PFSK-1 (cell line): ENCODE measurements at regions not wholly inside any gene's neighbourhood (a gene's known extent, or its start where the extent isn't known, plus 50 kb on each side); places are given as distances from the start of the nearest gene placed in this dataset.

Source experiments
- FOXP2 ChIP-seq: optimal IDR thresholded peaks from 2 replicates; pipeline ENCODE3; 2011; ENCODE audit warnings: borderline replicate concordance, control low read depth, inconsistent platforms; ENCODE audit not compliant: insufficient read depth; ENCODE audit errors: extremely low read length, extremely low read depth
- POLR2AphosphoS5 ChIP-seq: IDR thresholded peaks from 2 replicates; pipeline ENCODE4 v1.6.1; 2012; ENCODE audit warnings: low read depth, mild to moderate bottlenecking, control low read depth, low read length, moderate library complexity
- SIN3A ChIP-seq: IDR thresholded peaks from 2 replicates; pipeline ENCODE4 v1.6.1; 2012; ENCODE audit warnings: mild to moderate bottlenecking, low read length, moderate library complexity, borderline replicate concordance; ENCODE audit not compliant: insufficient read depth
- TAF1 ChIP-seq: IDR thresholded peaks from 2 replicates; pipeline ENCODE4 v1.6.1; 2012; ENCODE audit warnings: low read length, control low read depth, borderline replicate concordance; ENCODE audit not compliant: insufficient read depth
- TF ChIP-seq, protein P1 (sequence below), 2 experiments: IDR thresholded peaks; 2 replicates each; pipeline versions ENCODE4 v1.6.1 to v1.8.0; 2011 to 2012; ENCODE audit warnings: low read depth in 2 of 2, low read length in 2 of 2, control low read depth in 1 of 2, inconsistent platforms in 1 of 2, mild to moderate bottlenecking in 1 of 2, moderate library complexity in 1 of 2; ENCODE audit not compliant: insufficient read depth in 1 of 2

- TF ChIP-seq TAF1 (no peak), SIN3A (no peak), POLR2AphosphoS5 (no peak), FOXP2 (no peak)
- TF ChIP-seq, protein P1, sequence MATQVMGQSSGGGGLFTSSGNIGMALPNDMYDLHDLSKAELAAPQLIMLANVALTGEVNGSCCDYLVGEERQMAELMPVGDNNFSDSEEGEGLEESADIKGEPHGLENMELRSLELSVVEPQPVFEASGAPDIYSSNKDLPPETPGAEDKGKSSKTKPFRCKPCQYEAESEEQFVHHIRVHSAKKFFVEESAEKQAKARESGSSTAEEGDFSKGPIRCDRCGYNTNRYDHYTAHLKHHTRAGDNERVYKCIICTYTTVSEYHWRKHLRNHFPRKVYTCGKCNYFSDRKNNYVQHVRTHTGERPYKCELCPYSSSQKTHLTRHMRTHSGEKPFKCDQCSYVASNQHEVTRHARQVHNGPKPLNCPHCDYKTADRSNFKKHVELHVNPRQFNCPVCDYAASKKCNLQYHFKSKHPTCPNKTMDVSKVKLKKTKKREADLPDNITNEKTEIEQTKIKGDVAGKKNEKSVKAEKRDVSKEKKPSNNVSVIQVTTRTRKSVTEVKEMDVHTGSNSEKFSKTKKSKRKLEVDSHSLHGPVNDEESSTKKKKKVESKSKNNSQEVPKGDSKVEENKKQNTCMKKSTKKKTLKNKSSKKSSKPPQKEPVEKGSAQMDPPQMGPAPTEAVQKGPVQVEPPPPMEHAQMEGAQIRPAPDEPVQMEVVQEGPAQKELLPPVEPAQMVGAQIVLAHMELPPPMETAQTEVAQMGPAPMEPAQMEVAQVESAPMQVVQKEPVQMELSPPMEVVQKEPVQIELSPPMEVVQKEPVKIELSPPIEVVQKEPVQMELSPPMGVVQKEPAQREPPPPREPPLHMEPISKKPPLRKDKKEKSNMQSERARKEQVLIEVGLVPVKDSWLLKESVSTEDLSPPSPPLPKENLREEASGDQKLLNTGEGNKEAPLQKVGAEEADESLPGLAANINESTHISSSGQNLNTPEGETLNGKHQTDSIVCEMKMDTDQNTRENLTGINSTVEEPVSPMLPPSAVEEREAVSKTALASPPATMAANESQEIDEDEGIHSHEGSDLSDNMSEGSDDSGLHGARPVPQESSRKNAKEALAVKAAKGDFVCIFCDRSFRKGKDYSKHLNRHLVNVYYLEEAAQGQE (IDR thresholded peaks at IDR 0.05; ENCODE audit: insufficient read depth in 1 of 2, low read depth in 2 of 2, low read length in 2 of 2), result no peak
Observed at GRCh38 chr11:97537407-97538150, 1147.8 kb downstream of the JRKL start.

- TF ChIP-seq SIN3A (no peak), TAF1 (no peak), FOXP2 (no peak)
Observed at GRCh38 chr11:97544431-97544830, 1154.6 kb downstream of the JRKL start.

DNA sequence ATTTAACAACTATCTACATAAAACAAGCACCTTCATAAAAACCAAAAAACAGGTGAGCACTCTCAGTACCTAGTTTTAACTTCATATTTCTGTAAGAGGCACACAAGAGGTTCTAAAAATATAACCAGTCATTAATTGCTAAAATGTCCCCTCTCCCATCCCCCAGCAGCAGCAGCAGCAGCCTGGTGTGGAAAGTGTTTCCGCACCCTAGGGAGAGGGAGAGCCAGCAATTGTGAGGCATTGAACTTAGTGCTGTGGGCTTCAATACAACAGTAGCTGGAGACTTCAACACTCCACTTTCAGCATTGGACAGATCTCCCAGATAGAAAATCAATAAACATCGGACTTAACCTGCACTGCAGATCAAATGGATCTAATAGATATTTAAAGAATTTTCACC, 1158.5 kb downstream of the JRKL start:
- TF ChIP-seq FOXP2, result no peak

GRCh38 chr11:97557399-97557798, 1167.6 kb downstream of the JRKL start:
- TF ChIP-seq, protein P1 (IDR thresholded peaks at IDR 0.05; ENCODE audit: insufficient read depth in 1 of 2, low read depth in 2 of 2, low read length in 2 of 2), result no peak
- TF ChIP-seq SIN3A, result no peak
- no peak for TF ChIP-seq FOXP2
- no peak for TF ChIP-seq TAF1
- no peak for TF ChIP-seq POLR2AphosphoS5

- TF ChIP-seq FOXP2 (no peak), SIN3A (no peak), POLR2AphosphoS5 (no peak)
Observed at GRCh38 chr11:97567801-97568200, 1178.0 kb downstream of the JRKL start.

GRCh38 chr11:97570636-97571035, 1180.8 kb downstream of the JRKL start:
- TF ChIP-seq POLR2AphosphoS5 (no peak), TAF1 (no peak), FOXP2 (no peak), SIN3A (no peak)
- TF ChIP-seq, protein P1 (IDR thresholded peaks at IDR 0.05; ENCODE audit: insufficient read depth in 1 of 2, low read depth in 2 of 2, low read length in 2 of 2), result no peak
